H9 (cell line): ENCODE measurements at regions not wholly inside any gene's neighbourhood (a gene's known extent, or its start where the extent isn't known, plus 50 kb on each side); places are given as distances from the start of the nearest gene placed in this dataset.

ENCODE experiments used
- DNase-seq: peaks from one replicate; pipeline ENCODE4 v3.0.0-alpha.2; 2017
- H2AFZ ChIP-seq: one replicate; pipeline ENCODE4 v1.6.1; 2013; ENCODE audit warnings: mild to moderate bottlenecking, low read length, control low read depth, moderate library complexity
- H2AK5ac ChIP-seq: 2 replicates; pipeline ENCODE4 v1.6.1; 2013; ENCODE audit warnings: low read length, control low read depth, mixed read lengths; ENCODE audit not compliant: insufficient read length
- H2BK120ac ChIP-seq: one replicate; pipeline ENCODE4 v1.6.1; 2013; ENCODE audit warnings: low read depth, mild to moderate bottlenecking, low read length, control low read depth, inconsistent platforms; ENCODE audit not compliant: poor library complexity, severe bottlenecking
- H2BK12ac ChIP-seq: 2 replicates; pipeline ENCODE4 v1.6.1; 2013; ENCODE audit warnings: low read length, control low read depth, mixed read lengths, low read depth; ENCODE audit not compliant: insufficient read length
- H2BK15ac ChIP-seq: 2 replicates; pipeline ENCODE4 v1.6.1; 2013; ENCODE audit warnings: low read depth, low read length, control low read depth
- H2BK20ac ChIP-seq: one replicate; pipeline ENCODE4 v1.6.1; 2013; ENCODE audit warnings: low read depth, mild to moderate bottlenecking, low read length, control low read depth, inconsistent platforms; ENCODE audit not compliant: poor library complexity, severe bottlenecking
- H2BK5ac ChIP-seq: 2 replicates; pipeline ENCODE4 v1.6.1; 2013; ENCODE audit warnings: low read length, control low read depth, mixed read lengths; ENCODE audit not compliant: insufficient read length
- H3K14ac ChIP-seq: 2 replicates; pipeline ENCODE4 v1.6.1; 2013; ENCODE audit warnings: low read length, control low read depth; ENCODE audit not compliant: insufficient read depth
- H3K18ac ChIP-seq: 2 replicates; pipeline ENCODE4 v1.6.1; 2013; ENCODE audit warnings: low read depth, mild to moderate bottlenecking, mixed read lengths, low read length, control low read depth; ENCODE audit not compliant: insufficient read length
- H3K23ac ChIP-seq: 2 replicates; pipeline ENCODE4 v1.6.1; 2013; ENCODE audit warnings: low read length, control low read depth, mixed read lengths, low read depth; ENCODE audit not compliant: insufficient read length
- H3K23me2 ChIP-seq: 2 replicates; pipeline ENCODE4 v1.6.1; 2013; ENCODE audit warnings: low read depth, mild to moderate bottlenecking, mixed read lengths, low read length, control low read depth; ENCODE audit not compliant: insufficient read length, poor library complexity, severe bottlenecking
- H3K27ac ChIP-seq: 2 replicates; pipeline ENCODE4 v1.5.1; 2013; ENCODE audit warnings: low read length, control low read depth, mixed read lengths, low read depth; ENCODE audit not compliant: insufficient read length
- H3K27me3 ChIP-seq: 2 replicates; pipeline ENCODE4 v1.6.1; 2013; ENCODE audit warnings: low read length, control low read depth, inconsistent platforms; ENCODE audit not compliant: insufficient read depth
- H3K4ac ChIP-seq: 2 replicates; pipeline ENCODE4 v1.6.1; 2013; ENCODE audit warnings: low read depth, mild to moderate bottlenecking, control low read depth, inconsistent platforms, low read length, moderate library complexity
- H3K4me1 ChIP-seq: 2 replicates; pipeline ENCODE4 v1.6.1; 2013; ENCODE audit warnings: low read length, control low read depth, inconsistent platforms; ENCODE audit not compliant: insufficient read depth
- H3K4me2 ChIP-seq: 2 replicates; pipeline ENCODE4 v1.6.1; 2013; ENCODE audit warnings: low read length, control low read depth, mixed read lengths; ENCODE audit not compliant: insufficient read length, insufficient read depth
- H3K56ac ChIP-seq: 2 replicates; pipeline ENCODE4 v1.6.1; 2013; ENCODE audit warnings: low read depth, mild to moderate bottlenecking, mixed read lengths, low read length, control low read depth; ENCODE audit not compliant: insufficient read length
- H3K79me1 ChIP-seq: 2 replicates; pipeline ENCODE4 v1.6.1; 2013; ENCODE audit warnings: low read depth, mild to moderate bottlenecking, moderate library complexity, low read length, control low read depth, inconsistent platforms; ENCODE audit not compliant: insufficient read depth, poor library complexity, severe bottlenecking
- H3K79me2 ChIP-seq: 2 replicates; pipeline ENCODE4 v1.6.1; 2013; ENCODE audit warnings: low read length, control low read depth, inconsistent platforms; ENCODE audit not compliant: insufficient read depth
- H3K9ac ChIP-seq: 2 replicates; pipeline ENCODE4 v1.6.1; 2013; ENCODE audit warnings: low read length, control low read depth, mixed read lengths; ENCODE audit not compliant: insufficient read length; ENCODE audit errors: extremely low read depth
- H3K9me3 ChIP-seq: one replicate; pipeline ENCODE4 v1.6.1; 2013; ENCODE audit warnings: low read depth, low read length, inconsistent platforms; ENCODE audit not compliant: control insufficient read depth
- H3T11ph ChIP-seq: one replicate; pipeline ENCODE4 v1.6.1; 2013; ENCODE audit warnings: mild to moderate bottlenecking, low read length, control low read depth, inconsistent platforms
- H4K20me1 ChIP-seq: one replicate; pipeline ENCODE4 v1.6.1; 2013; ENCODE audit not compliant: control insufficient read depth, insufficient read length, insufficient read depth
- H4K5ac ChIP-seq: 2 replicates; pipeline ENCODE4 v1.6.1; 2013; ENCODE audit warnings: low read depth, mild to moderate bottlenecking, mixed read lengths, low read length, control low read depth; ENCODE audit not compliant: insufficient read length
- H4K8ac ChIP-seq: replicated peaks from 2 replicates; pipeline ENCODE4 v1.6.1; 2013; ENCODE audit warnings: low read length, control low read depth, mixed read lengths, low read depth; ENCODE audit not compliant: insufficient read length
- H4K91ac ChIP-seq: 2 replicates; pipeline ENCODE4 v1.6.1; 2013; ENCODE audit warnings: low read depth, mild to moderate bottlenecking, moderate library complexity, mixed read lengths, low read length, control low read depth; ENCODE audit not compliant: insufficient read length
- H3K27ac Mint-ChIP-seq, 3 experiments: 2 replicates in 2 of 3; 3 replicates in 1 of 3; pipeline ENCODE4 v1.8.0; 2020 to 2021; ENCODE audit warnings: mixed read lengths in 3 of 3, mild to moderate bottlenecking in 1 of 3, moderate library complexity in 1 of 3
- H3K27me3 Mint-ChIP-seq: 2 replicates; pipeline ENCODE4 v1.8.0; 2021; ENCODE audit warnings: low read depth, mild to moderate bottlenecking, moderate library complexity, mixed read lengths
- H3K36me3 Mint-ChIP-seq, 3 experiments: 2 replicates in 2 of 3; 3 replicates in 1 of 3; pipeline ENCODE4 v1.8.0; 2020 to 2021; ENCODE audit warnings: low read depth in 3 of 3, mixed read lengths in 3 of 3; ENCODE audit not compliant: insufficient read depth in 1 of 3
- H3K4me1 Mint-ChIP-seq, 2 experiments: 2 replicates each; pipeline ENCODE4 v1.8.0; 2020; ENCODE audit warnings: mixed read lengths in 2 of 2
- H3K4me3 Mint-ChIP-seq, 2 experiments: 2 replicates in 1 of 2; 3 replicates in 1 of 2; pipeline ENCODE4 v1.8.0; 2020 to 2021; ENCODE audit warnings: mild to moderate bottlenecking in 2 of 2, mixed read lengths in 2 of 2, moderate library complexity in 1 of 2
- H3K9me3 Mint-ChIP-seq, 2 experiments: 2 replicates in 1 of 2; 3 replicates in 1 of 2; pipeline ENCODE4 v1.8.0; 2020; ENCODE audit warnings: mild to moderate bottlenecking in 2 of 2, mixed read lengths in 2 of 2, moderate library complexity in 1 of 2
- CTCF ChIP-seq: fragments of 200-600 bp; sonication (generic); conservative IDR thresholded peaks from 3 replicates; pipeline ENCODE4 v1.8.0; 2021; ENCODE audit warnings: antibody characterized with exemption, mild to moderate bottlenecking
- WGBS: extraction: QIAGEN DNeasy Blood & Tissue Kit; methylation state at CpG from one replicate; pipeline ENCODE4 v1.1.7; 2013; ENCODE audit warnings: missing lambda C conversion rate, low lambda C conversion rate, mixed read lengths; ENCODE audit not compliant: insufficient read length; ENCODE audit errors: extremely low coverage; 5-methylcytosine and 5-hydroxymethylcytosine counted together

- H3K23ac ChIP-seq: no peak overlapping the region
- no peaks in the 10 kb centered on the region for H4K20me1 ChIP-seq
- H4K8ac ChIP-seq: no peak overlapping the region
- no peak overlapping the region for H3K4ac ChIP-seq
- no peak overlapping the region for H3T11ph ChIP-seq
- Mint-ChIP-seq H3K4me1 (no peaks in the 10 kb centered on the region), H3K4me3 (no peak overlapping the region), H3K27me3 (no peaks in the 10 kb centered on the region), H3K36me3 (no peaks in the 10 kb centered on the region), H3K9me3 (no peaks in the 10 kb centered on the region), H3K27ac (no peak overlapping the region)
- WGBS: no CpG with 5 or more reads among the region's 2 CpGs
- no peak overlapping the region for H2BK12ac ChIP-seq
- H3K27me3 ChIP-seq: no peaks in the 10 kb centered on the region
- no peak overlapping the region for H3K4me2 ChIP-seq
- no peak overlapping the region for H3K18ac ChIP-seq
- H4K91ac ChIP-seq: no peak overlapping the region
- TF ChIP-seq CTCF: no peak
- no peaks in the 10 kb centered on the region for H3K23me2 ChIP-seq
- no peak overlapping the region for H3K56ac ChIP-seq
- H3K14ac ChIP-seq: no peak overlapping the region
- H2BK5ac ChIP-seq: no peak overlapping the region
- H2AFZ ChIP-seq: no peak overlapping the region
- H3K79me2 ChIP-seq: no peaks in the 10 kb centered on the region
- H4K5ac ChIP-seq: no peak overlapping the region
- DNase-seq: no peak
- H3K27ac ChIP-seq: no peak overlapping the region
- no peaks in the 10 kb centered on the region for H3K4me1 ChIP-seq
- H2BK15ac ChIP-seq: no peak overlapping the region
- no peak overlapping the region for H2BK120ac ChIP-seq
- H3K9me3 ChIP-seq: no peaks in the 10 kb centered on the region
- no peak overlapping the region for H3K9ac ChIP-seq
- no peak overlapping the region for H2BK20ac ChIP-seq
- H3K79me1 ChIP-seq: no peaks in the 10 kb centered on the region
- no peak overlapping the region for H2AK5ac ChIP-seq
Measured at GRCh38 chr9:12618956-12619355, 74.2 kb upstream of the TYRP1 start.
